Stimulated activated naive CD8-positive, alpha-beta T cell treated with anti-CD3 and anti-CD28 coated beads, Interleukin-15, Interleukin-2, amounts not matched to agents 100 U/mL and 50 U/mL, for 24 hours (primary cell): ENCODE measurements at regions not wholly inside any gene's neighbourhood (a gene's known extent, or its start where the extent isn't known, plus 50 kb on each side); places are given as distances from the start of the nearest gene placed in this dataset.
A peak's percentile ranks its signal among the peaks of the same experiment; 100 is the strongest.
"Not testable (repeated sequence)": the region's sequence is repeated elsewhere in the genome, so short reads cannot be mapped to it uniquely, and the experiment has no call there.

Experiments
- ATAC-seq: fragments of 150-1000 bp; cut with Tn5 transposase; one replicate; pipeline ENCODE4 v1.10.0; 2021
- DNase-seq: peaks from one replicate; pipeline ENCODE4 v3.0.0; 2021

- ATAC-seq: no peak
- DNase-seq: no peak
These were observed 640.0 kb upstream of the GJE1 start for GRCh38 chr6:141492521-141493284.

DNA sequence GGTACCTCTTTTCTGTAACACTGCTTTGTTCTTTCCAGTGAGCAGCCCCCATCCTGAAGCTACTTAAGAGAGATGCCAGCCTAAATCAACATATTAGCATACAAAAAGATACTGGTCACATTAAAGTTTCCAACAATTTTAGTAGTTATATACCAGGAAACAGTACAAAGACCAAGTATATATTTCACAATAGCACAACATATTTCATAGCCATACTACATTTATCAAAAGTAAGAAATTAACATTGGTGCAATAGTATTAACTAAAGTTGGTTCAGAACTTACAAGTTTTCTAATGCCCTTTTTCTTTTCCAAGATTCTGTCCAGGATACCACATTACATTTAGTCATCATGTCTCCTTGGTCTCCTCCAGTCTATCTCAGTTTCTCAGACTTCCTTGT lies 641.0 kb upstream of the GJE1 start:
- ATAC-seq (no peak), DNase-seq (no peak)

GRCh38 chr6:141490982-141491381 lies 641.7 kb upstream of the GJE1 start:
- DNase-seq: no peak
- ATAC-seq: no peak

GRCh38 chr6:141488488-141488887 lies 644.2 kb upstream of the GJE1 start:
- ATAC-seq: no peak
- DNase-seq: no peak

DNA sequence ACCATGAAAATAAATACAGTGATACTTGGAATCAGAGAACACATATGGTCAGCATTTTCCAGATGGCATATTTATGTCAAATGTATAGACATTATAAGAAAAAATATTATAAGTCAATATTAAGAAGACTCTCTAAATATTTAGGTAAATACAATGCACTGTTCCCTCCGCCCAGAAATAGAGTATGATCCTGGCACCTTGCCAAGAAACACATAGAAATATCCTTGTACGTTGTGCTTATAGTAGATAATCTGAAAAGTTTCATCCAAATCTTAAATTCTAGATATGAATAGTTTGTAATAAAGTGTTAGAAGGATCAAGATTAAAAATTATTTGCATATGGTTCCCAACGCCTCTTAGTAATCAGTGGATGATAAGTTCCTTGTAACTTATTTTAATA lies 645.8 kb upstream of the GJE1 start:
- no peak for ATAC-seq
- no peak for DNase-seq

DNA sequence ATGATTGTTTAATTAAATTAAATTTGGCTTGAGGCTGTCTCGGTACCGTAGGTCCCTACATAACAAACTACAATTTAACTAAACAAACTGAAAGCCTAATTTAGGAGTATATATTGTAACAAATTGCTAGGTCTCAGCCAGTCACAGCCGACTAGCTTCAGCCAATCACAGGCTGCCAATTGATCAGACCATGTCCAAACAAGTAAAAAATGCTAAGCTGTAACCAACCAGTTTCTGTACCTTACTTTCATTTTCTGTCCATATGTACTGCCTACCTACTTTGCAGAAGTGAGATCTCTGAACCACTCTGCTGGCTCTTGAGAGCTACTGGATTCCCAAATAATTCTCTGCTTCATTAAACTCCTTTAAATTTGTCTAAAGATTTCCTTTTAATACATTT lies 648.0 kb upstream of the GJE1 start:
- ATAC-seq: peak; percentile 60
- peak; percentile 38 for DNase-seq

- DNase-seq (peak; percentile 38), ATAC-seq (peak; percentile 98)
These were observed 649.1 kb upstream of the GJE1 start for GRCh38 chr6:141483598-141484061.

DNA sequence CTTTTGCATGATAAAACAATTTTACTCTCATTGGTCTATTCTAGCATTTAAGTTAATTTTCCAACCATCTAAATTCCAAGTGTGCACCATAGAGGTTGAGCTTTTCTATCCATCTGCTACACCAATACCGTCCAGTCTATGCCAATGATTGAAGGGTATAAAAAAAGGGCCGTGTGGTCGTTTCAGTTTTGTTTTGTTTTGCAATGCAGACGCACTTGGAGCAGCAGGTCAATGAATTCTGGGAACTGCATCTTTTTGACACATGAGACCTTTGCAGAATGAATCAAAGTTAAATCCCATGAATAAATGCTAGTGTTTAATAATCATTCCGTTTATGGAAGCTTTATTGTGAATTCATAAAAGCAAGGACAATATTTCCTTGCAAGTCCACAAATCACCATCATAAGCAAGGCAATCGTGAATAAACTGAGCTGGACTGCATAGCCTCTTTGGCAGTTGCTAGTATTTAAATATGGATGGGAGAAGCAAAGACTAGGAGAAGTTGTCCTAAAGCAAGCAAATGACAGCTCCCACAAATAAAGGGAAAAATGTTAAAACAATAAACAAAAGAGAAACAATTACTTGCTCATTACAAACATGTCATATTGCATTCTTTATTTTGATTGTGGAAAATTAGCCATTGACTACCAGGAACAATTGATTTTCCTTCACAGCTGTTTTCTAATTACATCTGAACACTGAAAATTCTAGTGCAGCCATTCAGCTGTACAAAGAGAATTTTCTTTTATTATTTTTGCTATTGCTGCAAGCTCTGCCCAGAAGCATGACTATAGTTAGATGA lies 649.7 kb upstream of the GJE1 start:
- no peak for ATAC-seq
- no peak for DNase-seq

- ATAC-seq (no peak), DNase-seq (no peak)
These were observed 657.5 kb upstream of the GJE1 start for GRCh38 chr6:141475259-141475658.

DNA sequence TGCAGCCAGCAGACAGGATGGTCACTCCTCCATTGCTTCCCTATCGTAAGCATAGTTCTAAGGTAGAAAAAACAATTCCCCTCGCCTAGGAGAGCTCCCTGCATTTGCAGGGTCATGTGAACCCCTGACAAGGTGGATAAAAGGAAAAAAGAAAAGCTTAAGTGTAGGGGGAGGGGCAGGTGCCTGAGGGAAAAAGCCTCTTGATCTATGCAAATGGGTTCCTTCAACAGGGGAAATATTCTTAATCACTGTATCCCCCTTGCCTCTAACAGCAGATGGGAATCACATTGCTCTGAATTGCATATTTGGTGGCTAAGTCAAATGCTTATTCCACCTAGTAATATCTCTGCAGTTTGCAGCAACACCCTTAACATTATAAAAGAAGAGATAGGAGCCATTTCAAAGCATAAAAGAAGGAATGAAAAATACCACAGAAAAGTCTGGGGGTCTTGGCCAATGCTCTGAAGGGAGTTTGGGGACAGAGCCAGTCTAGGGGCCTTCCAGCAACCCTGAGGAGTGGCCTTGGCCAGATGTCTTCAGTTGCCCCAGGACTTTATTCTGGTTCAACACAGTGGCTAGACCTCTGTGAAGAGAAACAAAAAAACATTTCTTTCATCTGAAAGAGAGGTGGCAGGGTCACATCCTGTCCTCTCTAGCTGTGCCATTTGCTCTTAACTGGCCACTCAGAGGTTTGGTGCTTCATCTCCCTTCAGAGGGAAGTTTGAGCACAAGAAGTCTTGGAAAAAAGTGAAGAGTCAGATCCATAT lies 660.4 kb upstream of the GJE1 start:
- no peak for ATAC-seq

DNA sequence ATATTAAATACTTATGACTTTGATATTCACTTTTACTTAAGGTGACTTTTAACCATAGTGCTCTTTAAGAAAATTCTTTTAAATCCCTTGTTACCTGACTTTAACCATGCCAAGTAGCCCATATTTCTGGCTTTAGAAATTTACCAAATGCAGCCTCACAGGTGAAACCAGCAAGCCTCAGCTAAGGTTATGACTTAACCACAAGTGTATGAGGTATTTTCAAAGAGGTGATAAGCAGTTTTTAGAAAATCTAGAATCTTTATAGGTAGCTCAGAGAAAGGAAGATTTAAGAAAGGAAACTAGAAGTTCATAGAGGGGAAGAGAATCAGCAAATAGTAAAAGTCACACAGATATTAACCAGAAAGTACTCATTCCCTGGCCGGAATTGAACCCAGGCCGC lies 661.9 kb upstream of the GJE1 start:
- DNase-seq (no peak), ATAC-seq (no peak)

More for the DNA sequence above, 660.4 kb upstream of the GJE1 start:
- no peak for DNase-seq

GRCh38 chr6:141467881-141468280 lies 664.8 kb upstream of the GJE1 start:
- no peak for ATAC-seq
- no peak for DNase-seq

DNA sequence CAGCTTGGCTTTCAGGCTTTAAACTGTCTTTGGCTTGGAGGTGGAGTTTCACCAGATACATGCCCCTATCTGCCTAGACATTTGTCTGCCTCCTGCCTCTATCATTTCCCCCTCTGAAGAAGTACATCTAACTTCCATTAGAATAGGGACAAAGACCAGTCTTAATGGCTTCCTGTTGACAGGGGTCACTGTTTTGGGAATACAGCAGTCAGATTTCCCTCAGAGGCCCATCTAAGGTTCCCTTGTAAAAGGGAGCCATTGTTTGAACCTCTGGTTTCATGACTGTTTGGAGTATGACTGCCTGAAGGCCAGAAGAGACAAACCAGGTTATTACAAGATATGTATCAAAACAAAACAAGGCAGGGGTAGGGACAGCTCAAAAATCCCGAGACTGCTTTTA lies 665.7 kb upstream of the GJE1 start:
- ATAC-seq (no peak), DNase-seq (no peak)

- ATAC-seq (no peak), DNase-seq (no peak)
These were observed 667.8 kb upstream of the GJE1 start for GRCh38 chr6:141464896-141465295.

- ATAC-seq: no peak
These were observed 668.2 kb upstream of the GJE1 start for GRCh38 chr6:141464490-141464889.

DNA sequence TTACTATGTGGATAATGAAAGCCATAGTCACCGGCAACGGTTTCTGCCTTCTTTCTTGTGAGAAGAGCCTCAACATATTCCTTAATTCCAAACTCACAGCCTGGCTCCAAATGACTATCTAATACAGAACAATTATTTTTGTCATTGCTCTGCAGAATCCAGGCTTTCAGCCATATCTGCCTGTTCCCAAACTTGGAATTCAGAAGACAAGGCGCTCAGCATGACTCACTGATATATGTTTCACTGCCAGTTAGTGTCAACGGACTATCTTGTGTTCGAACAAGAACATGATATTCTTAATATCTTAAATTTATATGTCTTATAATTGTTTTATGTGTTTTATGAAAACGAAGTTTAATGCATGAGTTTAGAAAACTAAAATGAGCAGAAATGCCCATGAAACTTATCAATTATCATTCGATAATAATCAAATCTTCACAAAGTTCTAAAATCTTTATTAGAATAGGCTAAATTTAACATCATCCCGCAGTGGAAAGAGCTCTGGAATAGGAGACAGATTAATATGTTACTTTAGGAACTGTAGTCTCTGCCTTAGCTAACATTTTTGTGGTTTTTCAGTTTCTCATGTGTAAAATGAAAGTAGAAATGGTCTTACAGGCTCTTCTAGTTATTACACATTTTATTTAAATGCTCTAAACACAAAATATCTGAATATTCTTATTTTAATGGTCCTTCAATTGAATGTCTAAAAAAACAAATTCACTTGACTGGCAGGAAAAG lies 669.3 kb upstream of the GJE1 start:
- ATAC-seq (no peak), DNase-seq (no peak)

More at GRCh38 chr6:141464490-141464889, 668.2 kb upstream of the GJE1 start:
- no peak for DNase-seq

- no peak for ATAC-seq
These were observed 671.8 kb upstream of the GJE1 start for GRCh38 chr6:141460743-141461484.

GRCh38 chr6:141460245-141460644 lies 672.5 kb upstream of the GJE1 start:
- not testable (repeated sequence) for DNase-seq, ATAC-seq

More at GRCh38 chr6:141460743-141461484, 671.8 kb upstream of the GJE1 start:
- no peak for DNase-seq

DNA sequence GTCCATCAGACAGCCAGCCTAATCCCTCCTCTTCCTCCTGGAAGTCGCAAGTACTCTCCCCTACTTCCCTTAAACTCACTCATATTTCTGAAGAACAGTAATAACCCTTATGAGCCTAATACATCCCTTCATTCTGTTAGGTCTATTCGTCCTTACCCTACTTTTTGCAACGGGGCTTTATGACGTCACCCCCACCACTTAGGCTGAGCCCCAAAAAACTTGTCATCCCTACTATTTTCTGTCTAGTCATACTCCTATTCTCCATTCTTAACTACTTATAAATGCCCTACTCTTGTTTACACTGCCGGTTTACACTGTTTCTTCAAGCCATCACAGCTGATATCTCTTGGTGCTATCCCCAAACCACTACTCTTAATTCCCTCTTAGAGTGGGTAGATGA lies 674.7 kb upstream of the GJE1 start:
- not testable (repeated sequence) for ATAC-seq, DNase-seq

DNA sequence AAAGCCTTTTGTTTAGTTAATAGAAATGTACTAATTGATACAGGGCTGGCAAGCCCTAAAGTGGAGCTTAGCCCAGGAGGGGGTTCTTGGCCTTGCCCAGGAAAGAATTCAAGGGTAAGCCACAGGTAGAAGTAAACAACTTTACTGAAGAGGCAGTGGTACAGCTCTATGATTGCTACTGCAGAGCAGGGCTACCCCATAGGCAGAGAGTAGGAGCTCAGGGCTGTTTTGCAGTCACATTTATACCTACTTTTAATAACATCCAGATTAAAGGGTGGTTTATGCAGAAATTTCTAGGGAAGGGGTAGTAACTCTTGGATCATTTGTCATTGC lies 680.4 kb upstream of the GJE1 start:
- ATAC-seq (no peak), DNase-seq (no peak)
